ENCODE measurements at regions not wholly inside any gene's neighbourhood (a gene's known extent, or its start where the extent isn't known, plus 50 kb on each side); places are given as distances from the start of the nearest gene placed in this dataset.
A peak's percentile ranks its signal among the peaks of the same experiment; 100 is the strongest.
"Not testable (repeated sequence)": the region's sequence is repeated elsewhere in the genome, so short reads cannot be mapped to it uniquely, and the experiment has no call there.

DNA sequence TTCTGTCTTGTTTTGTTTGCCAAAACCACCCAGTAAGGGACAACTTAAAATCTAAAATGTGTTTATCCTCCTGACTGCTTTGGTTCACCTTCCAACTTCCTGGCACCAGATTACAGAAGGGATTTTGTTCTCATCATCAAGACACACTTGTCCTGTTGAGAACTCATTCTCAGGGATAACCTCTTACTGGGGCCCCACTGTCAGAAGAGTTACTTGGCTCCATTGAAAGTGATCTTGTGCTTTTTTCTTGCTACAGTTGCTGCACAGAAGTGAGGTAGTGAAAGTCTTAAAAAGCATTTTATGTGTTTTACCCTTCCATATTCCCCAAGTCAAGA is 690.5 kb downstream of the PRIM2 start:
- H3K18ac ChIP-seq (ENCODE audit: insufficient read length, low read depth, low read length); H3K79me2 ChIP-seq (ENCODE audit: insufficient read depth, low read length); H3K23me2 ChIP-seq (ENCODE audit: insufficient read length, low read depth, low read length, poor library complexity, severe bottlenecking); H2BK120ac ChIP-seq (ENCODE audit: low read depth, low read length, poor library complexity, severe bottlenecking); H3K27ac Mint-ChIP-seq; H3K14ac ChIP-seq (ENCODE audit: insufficient read depth, low read length); H4K20me1 ChIP-seq (ENCODE audit: control insufficient read depth, insufficient read depth, insufficient read length); H3K23ac ChIP-seq (ENCODE audit: insufficient read length, low read depth, low read length); H3K36me3 Mint-ChIP-seq (ENCODE audit: insufficient read depth in 1 of 3, low read depth in 3 of 3); H2AK5ac ChIP-seq (ENCODE audit: insufficient read length, low read length); H2BK20ac ChIP-seq (ENCODE audit: low read depth, low read length, poor library complexity, severe bottlenecking); H4K5ac ChIP-seq (ENCODE audit: insufficient read length, low read depth, low read length); H3K4me2 ChIP-seq (ENCODE audit: insufficient read depth, insufficient read length, low read length); H3K27ac ChIP-seq (ENCODE audit: insufficient read length, low read depth, low read length); H3K4me1 ChIP-seq (ENCODE audit: insufficient read depth, low read length); H3K4me3 Mint-ChIP-seq; H2AFZ ChIP-seq (ENCODE audit: low read length); H2BK15ac ChIP-seq (ENCODE audit: low read depth, low read length); H2BK12ac ChIP-seq (ENCODE audit: insufficient read length, low read depth, low read length); H4K91ac ChIP-seq (ENCODE audit: insufficient read length, low read depth, low read length); H3K56ac ChIP-seq (ENCODE audit: insufficient read length, low read depth, low read length); DNase-seq; H2BK5ac ChIP-seq (ENCODE audit: insufficient read length, low read length); H3K27me3 Mint-ChIP-seq (ENCODE audit: low read depth); H3K79me1 ChIP-seq (ENCODE audit: insufficient read depth, low read depth, low read length, poor library complexity, severe bottlenecking); H3K27me3 ChIP-seq (ENCODE audit: insufficient read depth, low read length); H3T11ph ChIP-seq (ENCODE audit: low read length); H4K8ac ChIP-seq (replicated peaks; ENCODE audit: insufficient read length, low read depth, low read length); H3K4me1 Mint-ChIP-seq; H3K4ac ChIP-seq (ENCODE audit: low read depth, low read length); H3K9ac ChIP-seq (ENCODE audit: extremely low read depth, insufficient read length, low read length): not testable (repeated sequence)
- peaks cover 36 to 79% of the 10 kb centered on the region in 2 experiments for H3K9me3 Mint-ChIP-seq
- H3K9me3 ChIP-seq (ENCODE audit: control insufficient read depth, low read depth, low read length) = peaks cover 22% of the 10 kb centered on the region

DNA sequence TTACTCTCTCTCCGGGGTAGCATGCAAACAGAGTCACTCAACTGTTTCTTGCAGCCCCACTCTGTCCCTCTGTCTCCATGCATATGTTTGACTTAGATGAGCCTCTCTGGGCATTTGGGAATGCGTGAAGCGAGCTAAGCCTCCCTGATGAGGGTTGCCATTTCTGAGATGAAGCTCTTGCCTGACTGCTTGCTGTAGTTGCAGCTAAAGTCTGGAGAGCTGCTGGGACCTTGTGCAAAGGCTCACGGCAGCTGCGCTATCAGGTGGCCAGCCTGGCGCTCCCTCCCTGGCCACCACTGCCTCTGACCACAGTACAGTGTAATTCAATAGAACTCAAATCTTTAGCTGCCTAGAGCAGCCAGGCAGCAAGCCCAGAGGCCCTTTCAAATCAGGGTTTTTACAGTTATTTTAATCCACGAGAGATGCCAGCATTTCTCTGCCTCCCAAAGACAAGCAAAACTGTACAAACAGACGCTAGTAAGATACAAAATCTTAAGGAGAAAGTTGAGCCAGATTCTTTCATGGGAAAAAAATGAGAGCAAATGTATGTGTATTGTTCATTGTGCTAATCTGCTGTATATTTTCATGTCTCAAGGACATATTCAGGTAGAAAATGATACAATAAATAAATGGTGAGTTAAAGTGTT is 694.6 kb downstream of the PRIM2 start:
- not testable (repeated sequence) for H3K18ac ChIP-seq (ENCODE audit: insufficient read length, low read depth, low read length); H3K56ac ChIP-seq (ENCODE audit: insufficient read length, low read depth, low read length); H3K4me1 Mint-ChIP-seq; H3K4me3 Mint-ChIP-seq; H3K23me2 ChIP-seq (ENCODE audit: insufficient read length, low read depth, low read length, poor library complexity, severe bottlenecking); H4K20me1 ChIP-seq (ENCODE audit: control insufficient read depth, insufficient read depth, insufficient read length); H3K4ac ChIP-seq (ENCODE audit: low read depth, low read length); H3K23ac ChIP-seq (ENCODE audit: insufficient read length, low read depth, low read length); H3K27ac Mint-ChIP-seq; H3K4me2 ChIP-seq (ENCODE audit: insufficient read depth, insufficient read length, low read length); H2BK20ac ChIP-seq (ENCODE audit: low read depth, low read length, poor library complexity, severe bottlenecking); H3K9ac ChIP-seq (ENCODE audit: extremely low read depth, insufficient read length, low read length); H4K8ac ChIP-seq (replicated peaks; ENCODE audit: insufficient read length, low read depth, low read length); H3K27me3 ChIP-seq (ENCODE audit: insufficient read depth, low read length); H3K79me2 ChIP-seq (ENCODE audit: insufficient read depth, low read length); H2BK5ac ChIP-seq (ENCODE audit: insufficient read length, low read length); H4K91ac ChIP-seq (ENCODE audit: insufficient read length, low read depth, low read length); H2BK12ac ChIP-seq (ENCODE audit: insufficient read length, low read depth, low read length); H3T11ph ChIP-seq (ENCODE audit: low read length); H2AK5ac ChIP-seq (ENCODE audit: insufficient read length, low read length); H3K36me3 Mint-ChIP-seq (ENCODE audit: insufficient read depth in 1 of 3, low read depth in 3 of 3); H3K14ac ChIP-seq (ENCODE audit: insufficient read depth, low read length); H2AFZ ChIP-seq (ENCODE audit: low read length); H3K27me3 Mint-ChIP-seq (ENCODE audit: low read depth); H3K79me1 ChIP-seq (ENCODE audit: insufficient read depth, low read depth, low read length, poor library complexity, severe bottlenecking); H3K4me1 ChIP-seq (ENCODE audit: insufficient read depth, low read length); H2BK15ac ChIP-seq (ENCODE audit: low read depth, low read length); H4K5ac ChIP-seq (ENCODE audit: insufficient read length, low read depth, low read length); H2BK120ac ChIP-seq (ENCODE audit: low read depth, low read length, poor library complexity, severe bottlenecking); H3K27ac ChIP-seq (ENCODE audit: insufficient read length, low read depth, low read length)
- DNase-seq = peak; percentile 18
- H3K9me3 Mint-ChIP-seq = peaks cover 24 to 75% of the 10 kb centered on the region in 2 experiments
- WGBS (ENCODE audit: extremely low coverage, insufficient read length, low lambda C conversion rate) = no CpG with 5 or more reads among the region's 8 CpGs
- peaks cover 24% of the 10 kb centered on the region for H3K9me3 ChIP-seq (ENCODE audit: control insufficient read depth, low read depth, low read length)
